T1000 (cell line): ENCODE measurements at regions not wholly inside any gene's neighbourhood (a gene's known extent, or its start where the extent isn't known, plus 50 kb on each side); places are given as distances from the start of the nearest gene placed in this dataset.
"Not testable (repeated sequence)": the region's sequence is repeated elsewhere in the genome, so short reads cannot be mapped to it uniquely, and the experiment has no call there.

Source experiments
- DNase-seq: peaks from one replicate; lab custom pipeline; 2025; ENCODE audit warnings: mixed read lengths; lab: John Stamatoyannopoulos, UW

DNA sequence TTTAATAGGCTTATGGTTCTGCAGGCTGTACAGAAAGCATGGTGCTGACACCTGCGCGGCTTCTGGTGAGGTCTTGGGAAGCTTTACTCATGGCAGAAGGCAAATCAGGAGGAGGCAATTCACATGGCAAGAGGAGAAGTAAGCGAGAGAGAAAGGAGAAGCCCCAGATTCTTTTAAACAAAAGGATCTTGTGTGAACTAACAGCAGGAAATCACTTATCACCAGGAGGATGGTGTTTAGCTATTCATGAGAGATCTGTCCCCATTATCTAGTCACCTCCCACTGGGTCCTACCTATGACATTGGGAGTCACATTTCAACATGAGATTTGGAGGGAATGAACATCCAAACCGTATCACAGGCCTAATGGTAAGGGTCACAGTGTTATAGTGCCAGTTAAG lies 678.0 kb upstream of the KCND2 start:
- DNase-seq = no peak

DNA sequence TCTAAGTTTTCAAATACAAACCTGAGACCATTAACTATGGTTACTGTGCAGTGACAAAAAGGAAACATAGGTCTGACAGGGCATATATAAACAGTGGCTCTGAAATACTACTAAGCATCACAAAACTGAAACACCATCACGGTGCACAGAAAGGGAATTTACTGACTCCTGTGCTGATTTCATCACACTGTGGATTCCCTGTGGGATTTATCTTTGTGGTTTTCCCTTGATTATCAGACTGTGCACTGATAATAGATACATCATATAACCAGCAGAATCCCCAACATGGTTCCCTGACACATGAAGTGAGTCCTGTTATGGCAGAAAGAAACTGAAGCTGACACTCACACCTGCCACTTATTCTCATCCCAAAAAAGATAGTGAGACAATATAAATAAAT lies 676.3 kb upstream of the KCND2 start:
- no peak for DNase-seq

DNA sequence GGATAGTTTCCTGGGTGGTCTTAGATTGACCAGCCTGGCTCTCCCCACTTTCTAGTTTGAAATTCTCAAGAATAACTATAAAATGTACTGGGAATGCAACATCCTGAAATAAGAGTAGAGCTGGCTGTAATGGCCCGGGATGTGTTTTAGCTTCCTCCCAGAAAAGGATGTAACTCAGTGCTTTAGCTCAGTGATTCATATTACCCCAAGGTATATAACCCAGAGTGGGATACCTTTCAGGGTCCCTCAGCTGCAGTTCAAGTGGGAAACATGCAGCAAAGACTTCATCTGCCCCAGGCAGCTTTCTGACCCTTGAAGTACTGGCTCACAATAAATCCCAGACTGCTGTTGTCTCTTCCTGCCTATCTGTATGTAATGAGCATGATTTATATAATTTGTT lies 666.7 kb upstream of the KCND2 start:
- DNase-seq = no peak

DNA sequence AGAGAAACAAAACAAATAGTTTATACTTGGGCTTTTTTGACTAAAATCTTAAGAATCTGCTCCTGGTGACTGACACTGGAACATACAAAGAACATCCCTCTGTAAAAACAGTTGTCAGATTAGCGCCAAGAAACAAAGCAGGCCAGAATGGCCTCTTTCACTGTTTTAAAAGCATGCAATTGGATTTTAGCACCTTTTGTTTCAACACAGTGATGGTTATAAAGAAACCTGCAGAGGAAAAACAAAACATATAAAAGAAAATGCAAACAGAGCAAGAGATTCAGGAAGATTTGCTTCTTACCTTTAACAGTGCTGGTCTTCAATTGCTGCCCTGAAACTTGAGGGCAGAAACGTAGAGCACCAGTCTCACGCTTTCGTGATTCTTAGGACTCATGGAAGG lies 652.2 kb upstream of the KCND2 start:
- no peak for DNase-seq

DNA sequence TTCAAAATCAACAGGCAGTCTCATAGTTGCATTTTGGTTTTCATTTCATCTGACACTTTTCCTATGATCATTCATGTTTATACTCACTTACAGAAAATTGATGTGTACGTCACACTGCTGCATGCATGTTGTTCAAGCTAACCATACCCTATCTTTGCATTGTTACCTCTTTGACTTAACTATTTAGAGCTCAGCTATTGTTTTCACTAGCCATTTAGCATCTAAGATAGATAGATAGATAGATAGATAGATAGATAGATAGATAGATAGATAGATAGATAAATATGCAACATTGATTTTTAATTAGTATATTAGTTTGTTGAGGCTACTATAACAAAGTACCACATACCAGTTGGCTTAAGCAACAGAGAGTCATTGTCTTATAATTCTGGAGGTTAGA lies 649.5 kb upstream of the KCND2 start:
- no peak for DNase-seq

DNA sequence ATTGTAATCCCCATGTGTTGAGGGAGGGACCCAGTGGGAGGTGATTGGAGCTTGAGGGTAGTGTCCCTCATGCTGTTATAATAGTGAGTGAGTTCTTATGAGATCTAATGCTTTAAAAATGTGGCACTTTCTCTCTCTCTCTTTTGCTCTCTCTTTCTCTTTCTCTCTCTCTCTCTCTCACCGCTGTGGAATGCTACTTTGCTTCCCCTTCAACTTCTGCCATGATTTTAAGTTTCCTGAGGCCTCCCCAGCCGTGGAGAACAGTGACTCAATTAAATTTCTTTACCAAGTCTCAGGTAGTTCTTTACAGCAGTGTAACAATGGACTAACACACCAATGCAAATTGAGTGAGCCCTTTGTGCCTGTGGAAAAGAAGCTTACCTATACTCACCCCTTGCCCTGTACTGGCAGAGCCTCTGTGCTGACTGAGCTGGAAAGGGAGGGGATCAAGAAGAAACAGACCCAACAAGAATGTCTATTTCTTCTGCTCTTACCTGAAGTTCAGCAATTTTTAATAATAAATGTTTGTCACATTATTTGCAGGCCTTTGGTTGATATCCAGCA lies 642.5 kb upstream of the KCND2 start:
- no peak for DNase-seq

DNA sequence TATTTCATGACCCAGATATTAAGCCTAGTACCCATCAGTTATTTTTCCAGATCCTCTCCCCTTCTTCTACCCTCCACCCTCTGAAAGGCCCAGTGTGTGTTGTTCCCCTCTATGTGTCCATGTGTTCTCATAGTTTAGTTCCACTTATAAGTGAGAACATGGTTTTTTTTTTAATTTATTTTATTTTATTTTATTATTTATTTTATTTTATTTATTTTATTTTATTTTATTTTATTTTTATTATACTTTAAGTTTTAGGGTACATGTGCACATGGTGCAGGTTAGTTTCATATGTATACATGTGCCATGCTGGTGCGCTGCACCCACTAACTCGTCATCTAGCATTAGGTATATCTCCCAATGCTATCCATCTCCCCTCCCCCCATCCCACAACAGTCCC lies 639.2 kb upstream of the KCND2 start:
- not testable (repeated sequence) for DNase-seq

DNA sequence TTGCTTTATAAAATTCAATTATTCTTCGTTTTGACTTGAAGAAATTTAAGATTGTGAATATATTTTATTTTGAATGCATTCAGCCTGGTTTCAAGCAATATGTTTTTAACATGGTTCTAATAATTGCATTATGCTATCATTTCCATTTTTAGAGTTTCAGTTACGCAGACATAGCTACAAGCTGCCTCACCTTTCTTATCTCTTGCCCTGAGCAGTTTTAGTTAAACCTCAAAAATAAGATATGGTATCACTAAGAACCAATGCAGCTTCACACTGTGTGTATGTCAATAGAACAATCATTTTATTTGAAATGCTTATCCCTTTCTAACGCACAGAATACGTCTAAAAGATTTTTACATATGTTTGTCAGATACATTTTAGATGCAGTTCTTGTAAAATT lies 632.6 kb upstream of the KCND2 start:
- DNase-seq = no peak

DNA sequence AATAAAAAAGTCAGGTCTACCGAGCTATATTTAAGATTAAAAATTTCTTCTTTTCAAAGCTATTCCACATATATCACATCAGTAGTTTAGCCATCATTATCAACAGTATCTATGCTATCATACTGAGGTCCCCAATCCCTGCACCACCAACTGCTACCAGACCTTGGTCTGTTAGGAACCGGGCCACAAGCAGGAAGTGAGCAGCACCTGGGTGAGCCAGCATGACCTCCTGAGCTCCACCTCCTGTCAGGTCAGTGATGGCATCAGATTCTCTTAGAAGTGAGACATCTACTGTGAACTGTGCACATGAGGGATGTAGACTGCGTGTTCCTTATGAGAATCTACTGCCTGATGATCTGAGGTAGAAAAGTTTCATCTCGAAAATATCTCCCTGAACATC lies 632.1 kb upstream of the KCND2 start:
- DNase-seq = no peak

DNA sequence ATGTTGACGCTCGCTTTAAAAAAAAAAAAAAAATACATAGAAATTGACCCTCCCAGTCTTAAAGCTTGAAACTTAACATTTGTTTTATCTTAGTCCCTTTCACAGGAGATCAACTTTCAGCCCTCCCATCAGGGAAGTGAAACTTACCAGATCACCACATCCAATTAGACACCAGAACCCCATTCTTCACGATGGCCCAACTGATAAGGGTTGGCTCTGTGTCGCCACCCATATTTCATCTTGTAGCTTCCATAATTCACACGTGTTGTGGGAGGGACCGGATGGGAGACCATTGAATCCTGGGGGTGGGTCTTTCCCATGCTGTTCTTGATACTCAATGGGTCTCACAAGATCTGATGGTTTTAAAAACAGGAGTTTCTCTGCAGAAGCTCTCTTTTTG lies 629.4 kb upstream of the KCND2 start:
- no peak for DNase-seq

DNA sequence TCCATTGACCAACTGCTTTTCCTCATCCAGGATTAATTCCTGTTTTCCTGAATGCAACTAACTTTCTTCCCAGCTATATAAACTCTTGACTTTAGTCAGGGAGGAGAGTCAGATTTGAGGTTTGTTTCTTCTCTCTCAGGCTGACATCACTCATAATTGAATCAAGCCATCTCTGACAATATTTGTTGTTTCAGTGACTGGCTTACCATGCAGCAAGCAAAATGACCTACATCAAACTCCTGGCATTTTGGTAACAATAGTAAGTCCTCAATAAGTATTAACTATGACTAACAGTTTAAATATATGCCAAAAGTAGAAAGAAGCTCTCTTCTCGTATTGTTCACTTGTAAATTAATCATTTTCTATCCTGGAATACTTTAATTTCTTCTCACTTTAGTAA lies 625.7 kb upstream of the KCND2 start:
- no peak for DNase-seq

DNA sequence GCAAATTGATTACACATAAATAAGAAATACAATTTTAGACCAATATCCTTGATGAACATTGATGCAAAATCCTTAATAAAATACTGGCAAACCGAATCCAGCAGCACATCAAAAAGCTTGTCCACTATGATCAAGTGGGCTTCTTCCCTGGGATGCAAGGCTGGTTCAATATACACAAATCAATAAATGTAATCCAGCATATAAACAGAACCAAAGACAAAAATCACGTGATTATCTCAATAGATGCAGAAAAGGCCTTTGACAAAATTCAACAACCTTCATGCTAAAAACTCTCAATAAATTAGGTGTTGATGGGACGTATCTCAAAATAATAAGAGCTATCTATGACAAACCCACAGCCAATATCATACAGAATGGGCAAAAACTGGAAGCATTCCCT lies 624.2 kb upstream of the KCND2 start:
- DNase-seq = not testable (repeated sequence)

DNA sequence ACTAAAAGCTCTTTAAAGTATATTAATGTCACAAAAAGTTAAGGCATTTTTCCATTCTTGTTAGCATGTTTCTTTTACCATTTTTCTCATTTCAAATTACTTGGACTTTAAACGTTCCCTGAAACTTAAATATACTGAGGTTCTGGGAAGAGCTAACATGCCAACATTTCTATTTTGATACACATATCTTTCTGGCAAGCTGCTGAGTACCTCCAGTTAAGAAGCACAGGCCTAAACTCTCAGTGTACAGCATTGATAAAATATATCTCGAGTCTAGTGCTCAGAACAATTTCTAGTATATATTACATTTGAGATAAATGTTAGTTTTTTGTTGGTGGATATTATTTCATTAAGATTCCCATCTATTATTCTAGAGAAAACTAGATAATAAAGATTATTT lies 612.9 kb upstream of the KCND2 start:
- DNase-seq = no peak

DNA sequence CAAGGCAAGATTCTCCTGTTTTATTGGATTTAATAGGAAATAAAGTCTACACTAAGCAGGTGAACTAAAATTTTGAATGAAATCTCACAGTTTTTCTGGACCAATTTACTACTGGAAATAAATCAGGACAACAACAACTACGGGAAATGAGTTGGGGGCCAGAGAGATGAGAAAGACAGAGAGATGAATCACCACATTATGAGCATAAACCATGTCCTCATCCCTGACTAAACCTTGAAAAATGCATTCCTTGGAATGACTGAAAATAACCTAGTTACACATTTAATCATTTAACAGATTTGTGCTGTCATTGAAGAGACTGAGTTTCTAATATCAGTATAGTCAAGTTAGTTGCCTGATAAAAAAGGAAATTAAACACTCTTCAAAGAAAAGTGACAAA lies 608.4 kb upstream of the KCND2 start:
- no peak for DNase-seq

DNA sequence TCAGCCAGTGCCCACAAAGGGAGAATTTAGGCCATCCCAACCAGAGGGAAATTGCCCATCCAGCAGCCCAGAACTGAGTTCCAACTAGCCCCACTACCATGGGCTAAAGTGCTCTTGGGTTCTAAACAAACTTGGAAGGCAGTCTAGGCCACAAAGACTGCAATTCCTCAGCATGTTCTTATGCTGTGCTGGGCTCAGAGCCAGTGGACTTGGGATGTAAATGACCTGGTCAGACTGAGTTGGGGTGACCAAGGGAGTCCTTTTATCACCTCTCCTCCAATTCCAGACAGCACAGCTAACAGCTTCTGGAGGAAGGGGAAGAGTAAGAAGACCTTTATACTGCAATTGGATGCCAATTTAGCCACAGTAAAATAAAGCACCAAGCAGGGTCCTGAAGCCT lies 607.2 kb upstream of the KCND2 start:
- no peak for DNase-seq

DNA sequence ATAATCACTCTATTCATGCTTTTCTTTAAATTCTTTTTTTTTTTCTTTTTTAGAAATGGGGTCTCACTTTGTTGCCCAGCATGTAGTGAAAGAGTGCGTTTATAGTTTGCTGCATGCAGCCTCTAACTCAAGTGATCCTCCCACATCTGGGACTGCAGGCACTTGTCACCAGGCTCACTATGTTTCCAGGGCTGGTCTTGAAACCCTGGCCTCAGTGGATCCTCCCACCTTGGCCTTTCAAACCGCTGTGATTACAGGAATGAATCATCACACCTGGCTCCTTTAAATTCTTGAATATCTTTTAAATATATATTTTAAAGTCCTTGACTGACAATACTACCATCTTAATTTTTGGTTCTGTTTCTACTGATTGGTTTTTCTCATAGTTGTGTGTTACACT lies 591.6 kb upstream of the KCND2 start:
- DNase-seq = no peak

DNA sequence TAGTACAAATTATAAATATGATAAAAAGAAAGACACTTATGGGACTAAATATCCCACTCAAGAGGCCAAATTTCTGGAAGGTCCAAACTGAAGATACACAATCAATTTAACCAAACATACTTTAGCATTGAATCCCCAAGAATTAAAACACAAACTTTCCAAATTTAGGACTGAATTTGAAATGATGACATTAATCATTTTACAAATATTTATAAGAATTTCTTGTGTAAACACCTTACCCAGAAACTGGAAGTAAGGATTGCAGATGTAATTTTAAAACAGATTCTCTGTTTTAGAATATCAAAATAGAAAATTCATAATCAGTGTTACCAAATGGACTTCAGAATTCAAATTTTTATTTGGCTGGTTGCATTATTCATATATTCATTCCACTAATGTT lies 588.2 kb upstream of the KCND2 start:
- DNase-seq = no peak

DNA sequence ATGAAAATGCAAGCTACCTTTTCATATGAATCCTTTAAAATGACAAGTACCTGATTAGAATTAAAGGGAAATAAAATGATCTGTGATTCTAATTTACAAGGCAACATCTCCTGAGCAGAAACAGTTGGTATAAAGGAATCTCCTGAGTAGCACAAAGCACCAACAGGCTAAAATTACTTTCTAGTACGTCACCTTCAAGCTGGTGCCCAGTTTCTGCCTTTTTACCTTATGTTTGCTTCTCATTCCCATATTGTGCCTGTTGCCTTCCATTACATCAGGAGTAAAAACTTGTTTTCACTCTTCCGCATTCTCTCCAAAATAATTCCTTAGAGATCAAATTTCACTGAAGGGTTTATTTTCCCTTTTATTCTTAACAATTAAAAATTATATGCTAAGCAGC lies 587.1 kb upstream of the KCND2 start:
- DNase-seq = no peak

DNA sequence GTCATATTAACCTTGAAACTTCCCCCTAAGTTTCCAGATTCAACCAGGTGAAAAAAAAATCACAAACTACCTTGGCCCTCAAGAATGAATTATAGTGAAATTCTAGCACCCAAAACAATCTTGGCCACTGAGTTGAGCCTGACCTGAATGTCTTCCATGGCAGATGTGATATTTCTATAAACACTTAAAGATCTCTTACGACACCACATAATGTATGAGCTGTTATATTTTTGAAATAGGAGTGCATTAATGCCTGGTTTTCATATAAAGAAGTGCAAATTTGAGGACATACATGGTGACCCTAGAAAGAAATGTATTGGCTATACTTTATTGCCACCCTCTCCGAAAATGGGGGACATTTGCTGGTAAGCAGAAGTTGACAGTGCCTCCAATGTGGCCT lies 584.1 kb upstream of the KCND2 start:
- no peak for DNase-seq

DNA sequence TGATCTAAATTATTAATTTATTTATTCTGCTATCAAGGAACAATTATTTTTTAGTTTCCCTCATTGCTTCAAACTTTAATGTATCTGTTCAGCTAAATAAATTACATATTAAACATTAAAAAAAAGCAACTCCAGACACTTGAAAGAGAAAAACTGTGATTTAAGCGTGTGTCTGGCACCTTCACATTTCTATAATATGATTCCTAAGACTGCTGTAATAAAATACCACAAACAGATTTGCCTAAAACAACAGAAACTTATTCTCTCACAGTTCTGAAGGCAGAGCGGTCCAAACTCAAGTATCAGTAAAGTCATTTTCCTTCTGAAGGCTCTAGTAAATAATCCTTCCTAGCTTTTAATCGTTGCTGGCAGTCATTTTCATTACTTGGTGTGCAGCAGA lies 580.4 kb upstream of the KCND2 start:
- DNase-seq = no peak

DNA sequence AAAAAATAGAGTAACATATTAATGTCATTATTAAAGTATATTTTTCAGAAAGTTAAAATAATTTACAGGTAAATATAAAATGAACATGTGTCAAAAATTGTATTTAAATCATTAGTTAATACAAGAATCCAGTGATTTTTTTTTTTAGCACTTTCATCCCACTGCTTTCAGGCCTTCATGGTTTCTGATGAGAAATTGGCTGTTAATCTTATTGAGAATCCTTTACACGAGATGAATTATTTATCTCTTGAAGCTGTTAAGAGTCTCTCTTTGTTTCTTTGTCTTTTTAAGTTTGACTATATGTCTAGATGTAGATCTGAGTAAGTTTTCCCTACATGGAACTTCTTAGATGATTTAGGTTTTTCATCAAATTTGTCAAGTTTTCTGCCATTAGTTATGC lies 578.5 kb upstream of the KCND2 start:
- DNase-seq = no peak

DNA sequence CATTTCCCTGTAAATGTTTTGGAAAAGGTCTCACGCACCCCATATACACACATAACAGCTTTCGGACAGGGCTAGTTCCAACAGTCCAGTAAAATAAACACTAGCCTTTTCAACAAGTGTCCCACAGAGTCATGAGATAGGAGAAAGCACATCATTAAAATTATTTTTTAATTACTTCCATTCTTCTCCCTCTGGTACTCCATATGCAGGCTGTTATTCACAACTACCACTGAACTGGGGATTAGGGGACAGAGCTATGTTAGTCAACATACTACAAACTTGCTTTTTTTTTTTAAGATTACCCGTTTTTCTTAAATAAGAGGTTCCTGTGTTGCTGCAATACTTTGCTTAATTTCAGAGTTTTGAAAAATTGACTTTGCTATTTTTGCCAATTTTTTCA lies 576.6 kb upstream of the KCND2 start:
- DNase-seq = no peak

DNA sequence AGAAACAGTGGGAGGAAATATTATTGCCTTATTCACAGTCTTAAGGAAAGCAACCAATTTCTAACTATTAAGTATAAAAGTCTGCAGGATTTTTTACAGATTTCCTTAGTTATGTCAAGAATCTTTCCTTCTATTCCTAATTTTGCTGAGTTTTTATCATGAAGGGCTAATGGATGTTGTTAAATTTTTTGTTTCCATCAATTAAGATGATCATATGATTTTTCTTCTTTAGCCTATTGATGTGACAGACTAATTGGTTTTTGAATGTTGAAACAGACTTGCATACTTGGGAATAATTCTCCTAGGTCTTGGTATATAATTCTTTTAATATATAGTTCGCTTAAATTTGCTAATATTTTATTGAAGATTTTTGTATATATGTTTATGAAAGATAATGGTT lies 569.1 kb upstream of the KCND2 start:
- DNase-seq = no peak

DNA sequence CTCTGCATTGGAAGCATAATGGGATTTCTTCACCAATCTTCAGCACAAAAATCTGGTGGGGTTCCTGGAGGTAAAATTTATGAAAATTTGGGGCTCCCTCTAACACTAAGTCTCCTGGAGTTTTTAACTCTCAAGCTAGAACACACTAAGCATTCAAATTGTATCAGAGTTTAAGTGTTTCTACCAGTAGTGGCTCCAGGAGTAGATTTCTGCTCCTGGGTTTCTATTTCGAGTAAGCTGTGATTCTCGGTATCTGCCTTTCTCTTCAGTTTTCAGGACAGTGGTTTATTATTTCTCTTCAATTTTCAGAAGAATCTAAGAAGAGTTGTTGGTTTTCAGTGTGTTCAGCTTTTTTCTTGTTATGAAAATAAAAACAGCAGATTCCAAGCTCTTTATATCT lies 566.4 kb upstream of the KCND2 start:
- no peak for DNase-seq

DNA sequence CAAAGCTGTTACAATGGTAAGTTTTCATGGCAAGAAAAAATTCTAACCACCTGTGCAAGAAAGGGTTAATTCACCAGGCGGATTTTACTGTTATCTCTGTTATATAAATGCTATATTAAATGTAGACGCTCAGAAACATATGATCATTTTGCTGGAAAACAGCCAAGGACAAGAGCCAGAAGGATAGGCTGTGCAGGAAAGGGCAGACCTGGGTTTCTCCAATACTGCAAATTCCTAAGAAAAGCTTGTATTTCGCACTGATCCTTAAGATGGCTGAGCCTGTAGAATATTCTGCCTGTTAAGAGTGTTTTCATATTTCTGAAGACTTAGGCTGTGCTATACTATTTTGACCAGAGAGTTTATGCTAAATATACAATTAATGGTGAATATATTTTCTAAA lies 564.1 kb upstream of the KCND2 start:
- no peak for DNase-seq
